GM06990 (cell line): ENCODE measurements at regions not wholly inside any gene's neighbourhood (a gene's known extent, or its start where the extent isn't known, plus 50 kb on each side); places are given as distances from the start of the nearest gene placed in this dataset.

ENCODE experiments used
- DNase-seq: peaks from one replicate; pipeline ENCODE4 v3.0.0-alpha.2; 2011; ENCODE audit not compliant: insufficient read length; ENCODE audit errors: extremely low read depth
- H3K27me3 ChIP-seq: replicated peaks from 2 replicates; pipeline ENCODE4 v1.6.0; 2011; ENCODE audit warnings: low read length; ENCODE audit not compliant: control insufficient read depth, insufficient read depth
- H3K36me3 ChIP-seq: 2 replicates; pipeline ENCODE4 v1.5.1; 2011; ENCODE audit warnings: low read length; ENCODE audit not compliant: control insufficient read depth, insufficient read depth
- H3K4me3 ChIP-seq: replicated peaks from 2 replicates; pipeline ENCODE4 v1.5.1; 2011; ENCODE audit warnings: low read depth, mild to moderate bottlenecking, control low read depth, low read length
- TF ChIP-seq, protein P1 (sequence below): IDR thresholded peaks from 2 replicates; pipeline ENCODE4 v1.5.1; 2011; ENCODE audit warnings: low read length, control low read depth, mild to moderate bottlenecking, inconsistent platforms; ENCODE audit not compliant: insufficient read depth, poor library complexity, severe bottlenecking

GRCh38 chr9:108012886-108013665, 523.5 kb upstream of the KLF4 start:
- Histone ChIP-seq H3K27me3 (no peaks in the 10 kb centered on the region), H3K4me3 (no peak overlapping the region), H3K36me3 (no peaks in the 10 kb centered on the region)
- TF ChIP-seq, protein P1, sequence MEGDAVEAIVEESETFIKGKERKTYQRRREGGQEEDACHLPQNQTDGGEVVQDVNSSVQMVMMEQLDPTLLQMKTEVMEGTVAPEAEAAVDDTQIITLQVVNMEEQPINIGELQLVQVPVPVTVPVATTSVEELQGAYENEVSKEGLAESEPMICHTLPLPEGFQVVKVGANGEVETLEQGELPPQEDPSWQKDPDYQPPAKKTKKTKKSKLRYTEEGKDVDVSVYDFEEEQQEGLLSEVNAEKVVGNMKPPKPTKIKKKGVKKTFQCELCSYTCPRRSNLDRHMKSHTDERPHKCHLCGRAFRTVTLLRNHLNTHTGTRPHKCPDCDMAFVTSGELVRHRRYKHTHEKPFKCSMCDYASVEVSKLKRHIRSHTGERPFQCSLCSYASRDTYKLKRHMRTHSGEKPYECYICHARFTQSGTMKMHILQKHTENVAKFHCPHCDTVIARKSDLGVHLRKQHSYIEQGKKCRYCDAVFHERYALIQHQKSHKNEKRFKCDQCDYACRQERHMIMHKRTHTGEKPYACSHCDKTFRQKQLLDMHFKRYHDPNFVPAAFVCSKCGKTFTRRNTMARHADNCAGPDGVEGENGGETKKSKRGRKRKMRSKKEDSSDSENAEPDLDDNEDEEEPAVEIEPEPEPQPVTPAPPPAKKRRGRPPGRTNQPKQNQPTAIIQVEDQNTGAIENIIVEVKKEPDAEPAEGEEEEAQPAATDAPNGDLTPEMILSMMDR = no peak
- no peak for DNase-seq

GRCh38 chr9:108012405-108012804, 522.8 kb upstream of the KLF4 start:
- Histone ChIP-seq H3K27me3 (no peaks in the 10 kb centered on the region), H3K36me3 (no peaks in the 10 kb centered on the region), H3K4me3 (no peak overlapping the region)
- TF ChIP-seq, protein P1 = no peak
- DNase-seq = no peak

DNA sequence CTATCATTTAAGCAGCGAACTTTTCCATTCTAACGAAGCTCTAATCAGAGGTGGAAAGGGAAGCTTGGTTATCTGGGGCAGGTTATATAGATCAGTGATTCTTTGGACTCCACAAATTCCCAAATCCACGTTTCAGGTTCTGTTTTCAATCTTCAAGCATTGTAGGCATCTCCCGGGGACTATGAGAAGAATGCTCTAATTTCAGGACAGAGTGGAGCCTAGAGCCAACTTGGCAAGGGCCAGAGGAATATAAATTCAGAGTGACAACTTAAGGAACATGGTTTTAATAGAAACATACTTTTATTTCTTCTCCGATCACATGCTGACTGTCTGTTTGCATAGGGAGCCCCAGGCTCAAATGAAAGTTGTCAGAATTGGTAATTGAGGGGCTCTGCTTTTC, 514.0 kb upstream of the KLF4 start:
- Histone ChIP-seq H3K36me3 (no peaks in the 10 kb centered on the region), H3K27me3 (no peaks in the 10 kb centered on the region; the same call in none of the 2 replicates), H3K4me3 (no peak overlapping the region)
- TF ChIP-seq, protein P1 = no peak
- no peak for DNase-seq

GRCh38 chr9:108002371-108002956, 512.9 kb upstream of the KLF4 start:
- H3K27me3 ChIP-seq = no peaks in the 10 kb centered on the region; the same call in none of the 2 replicates
- H3K36me3 ChIP-seq = no peaks in the 10 kb centered on the region
- no peak for DNase-seq
- TF ChIP-seq, protein P1 = no peak
- H3K4me3 ChIP-seq = no peak overlapping the region

DNA sequence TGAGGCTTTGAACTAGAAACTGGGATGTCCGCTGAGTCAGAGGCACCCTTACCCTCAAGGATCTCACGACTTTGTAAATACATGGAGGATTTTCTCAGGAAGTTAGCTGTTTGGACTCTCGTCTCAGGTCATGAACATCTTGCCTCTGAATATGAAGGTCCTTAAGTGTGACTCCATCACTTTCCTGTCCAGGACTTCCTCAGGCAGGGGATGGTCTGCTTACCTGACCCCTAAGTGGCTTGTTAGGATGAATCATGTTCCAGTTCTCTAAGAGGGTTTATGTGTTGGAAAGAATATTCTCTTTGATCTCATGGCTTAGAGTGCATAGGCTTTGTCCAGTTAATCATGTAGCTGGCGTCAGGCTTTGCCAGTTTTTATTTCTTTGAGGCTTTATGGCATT, 511.7 kb upstream of the KLF4 start:
- TF ChIP-seq, protein P1 = no peak
- H3K27me3 ChIP-seq = no peaks in the 10 kb centered on the region; the same call in none of the 2 replicates
- no peak overlapping the region for H3K4me3 ChIP-seq
- DNase-seq = no peak
- H3K36me3 ChIP-seq = no peaks in the 10 kb centered on the region
